ENCODE measurements at regions not wholly inside any gene's neighbourhood (a gene's known extent, or its start where the extent isn't known, plus 50 kb on each side); places are given as distances from the start of the nearest gene placed in this dataset.

DNA sequence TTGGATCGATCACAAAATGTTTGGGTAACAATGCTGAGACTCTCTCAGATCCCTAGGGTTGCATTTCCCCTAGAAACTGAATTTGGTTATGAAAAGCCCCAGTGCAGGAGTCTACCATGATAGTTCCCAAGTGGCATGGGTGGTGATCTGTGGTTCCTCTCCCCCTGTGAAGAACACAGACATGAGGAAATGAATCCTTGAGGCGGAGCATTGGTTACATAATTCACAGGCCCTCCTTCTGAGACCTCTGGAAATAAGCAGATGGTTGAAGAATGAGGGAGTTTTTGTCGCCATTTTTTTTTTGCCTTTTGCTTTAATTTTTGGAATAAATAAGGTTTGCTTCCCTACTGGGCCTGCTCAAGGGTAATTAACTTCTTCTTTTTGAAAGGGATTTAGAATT, 597.0 kb upstream of the RBFOX1 start:
- TF ChIP-seq, protein P1, sequence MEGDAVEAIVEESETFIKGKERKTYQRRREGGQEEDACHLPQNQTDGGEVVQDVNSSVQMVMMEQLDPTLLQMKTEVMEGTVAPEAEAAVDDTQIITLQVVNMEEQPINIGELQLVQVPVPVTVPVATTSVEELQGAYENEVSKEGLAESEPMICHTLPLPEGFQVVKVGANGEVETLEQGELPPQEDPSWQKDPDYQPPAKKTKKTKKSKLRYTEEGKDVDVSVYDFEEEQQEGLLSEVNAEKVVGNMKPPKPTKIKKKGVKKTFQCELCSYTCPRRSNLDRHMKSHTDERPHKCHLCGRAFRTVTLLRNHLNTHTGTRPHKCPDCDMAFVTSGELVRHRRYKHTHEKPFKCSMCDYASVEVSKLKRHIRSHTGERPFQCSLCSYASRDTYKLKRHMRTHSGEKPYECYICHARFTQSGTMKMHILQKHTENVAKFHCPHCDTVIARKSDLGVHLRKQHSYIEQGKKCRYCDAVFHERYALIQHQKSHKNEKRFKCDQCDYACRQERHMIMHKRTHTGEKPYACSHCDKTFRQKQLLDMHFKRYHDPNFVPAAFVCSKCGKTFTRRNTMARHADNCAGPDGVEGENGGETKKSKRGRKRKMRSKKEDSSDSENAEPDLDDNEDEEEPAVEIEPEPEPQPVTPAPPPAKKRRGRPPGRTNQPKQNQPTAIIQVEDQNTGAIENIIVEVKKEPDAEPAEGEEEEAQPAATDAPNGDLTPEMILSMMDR (conservative IDR thresholded peaks at IDR 0.05; ENCODE audit: low read depth in 2 of 2), result no peak
- TF ChIP-seq, protein P2, sequence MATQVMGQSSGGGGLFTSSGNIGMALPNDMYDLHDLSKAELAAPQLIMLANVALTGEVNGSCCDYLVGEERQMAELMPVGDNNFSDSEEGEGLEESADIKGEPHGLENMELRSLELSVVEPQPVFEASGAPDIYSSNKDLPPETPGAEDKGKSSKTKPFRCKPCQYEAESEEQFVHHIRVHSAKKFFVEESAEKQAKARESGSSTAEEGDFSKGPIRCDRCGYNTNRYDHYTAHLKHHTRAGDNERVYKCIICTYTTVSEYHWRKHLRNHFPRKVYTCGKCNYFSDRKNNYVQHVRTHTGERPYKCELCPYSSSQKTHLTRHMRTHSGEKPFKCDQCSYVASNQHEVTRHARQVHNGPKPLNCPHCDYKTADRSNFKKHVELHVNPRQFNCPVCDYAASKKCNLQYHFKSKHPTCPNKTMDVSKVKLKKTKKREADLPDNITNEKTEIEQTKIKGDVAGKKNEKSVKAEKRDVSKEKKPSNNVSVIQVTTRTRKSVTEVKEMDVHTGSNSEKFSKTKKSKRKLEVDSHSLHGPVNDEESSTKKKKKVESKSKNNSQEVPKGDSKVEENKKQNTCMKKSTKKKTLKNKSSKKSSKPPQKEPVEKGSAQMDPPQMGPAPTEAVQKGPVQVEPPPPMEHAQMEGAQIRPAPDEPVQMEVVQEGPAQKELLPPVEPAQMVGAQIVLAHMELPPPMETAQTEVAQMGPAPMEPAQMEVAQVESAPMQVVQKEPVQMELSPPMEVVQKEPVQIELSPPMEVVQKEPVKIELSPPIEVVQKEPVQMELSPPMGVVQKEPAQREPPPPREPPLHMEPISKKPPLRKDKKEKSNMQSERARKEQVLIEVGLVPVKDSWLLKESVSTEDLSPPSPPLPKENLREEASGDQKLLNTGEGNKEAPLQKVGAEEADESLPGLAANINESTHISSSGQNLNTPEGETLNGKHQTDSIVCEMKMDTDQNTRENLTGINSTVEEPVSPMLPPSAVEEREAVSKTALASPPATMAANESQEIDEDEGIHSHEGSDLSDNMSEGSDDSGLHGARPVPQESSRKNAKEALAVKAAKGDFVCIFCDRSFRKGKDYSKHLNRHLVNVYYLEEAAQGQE (IDR thresholded peaks at IDR 0.05; ENCODE audit: unreplicated experiment), result no peak
- no peak for TF ChIP-seq JUNB (IDR thresholded peaks at IDR 0.05; ENCODE audit: unreplicated experiment)
- TF ChIP-seq EZH2phosphoT487 (IDR thresholded peaks at IDR 0.05; ENCODE audit: unreplicated experiment), result no peak
- no peak for TF ChIP-seq EZH2 (IDR thresholded peaks at IDR 0.05; ENCODE audit: low read depth, unreplicated experiment)
- TF ChIP-seq, protein P3, sequence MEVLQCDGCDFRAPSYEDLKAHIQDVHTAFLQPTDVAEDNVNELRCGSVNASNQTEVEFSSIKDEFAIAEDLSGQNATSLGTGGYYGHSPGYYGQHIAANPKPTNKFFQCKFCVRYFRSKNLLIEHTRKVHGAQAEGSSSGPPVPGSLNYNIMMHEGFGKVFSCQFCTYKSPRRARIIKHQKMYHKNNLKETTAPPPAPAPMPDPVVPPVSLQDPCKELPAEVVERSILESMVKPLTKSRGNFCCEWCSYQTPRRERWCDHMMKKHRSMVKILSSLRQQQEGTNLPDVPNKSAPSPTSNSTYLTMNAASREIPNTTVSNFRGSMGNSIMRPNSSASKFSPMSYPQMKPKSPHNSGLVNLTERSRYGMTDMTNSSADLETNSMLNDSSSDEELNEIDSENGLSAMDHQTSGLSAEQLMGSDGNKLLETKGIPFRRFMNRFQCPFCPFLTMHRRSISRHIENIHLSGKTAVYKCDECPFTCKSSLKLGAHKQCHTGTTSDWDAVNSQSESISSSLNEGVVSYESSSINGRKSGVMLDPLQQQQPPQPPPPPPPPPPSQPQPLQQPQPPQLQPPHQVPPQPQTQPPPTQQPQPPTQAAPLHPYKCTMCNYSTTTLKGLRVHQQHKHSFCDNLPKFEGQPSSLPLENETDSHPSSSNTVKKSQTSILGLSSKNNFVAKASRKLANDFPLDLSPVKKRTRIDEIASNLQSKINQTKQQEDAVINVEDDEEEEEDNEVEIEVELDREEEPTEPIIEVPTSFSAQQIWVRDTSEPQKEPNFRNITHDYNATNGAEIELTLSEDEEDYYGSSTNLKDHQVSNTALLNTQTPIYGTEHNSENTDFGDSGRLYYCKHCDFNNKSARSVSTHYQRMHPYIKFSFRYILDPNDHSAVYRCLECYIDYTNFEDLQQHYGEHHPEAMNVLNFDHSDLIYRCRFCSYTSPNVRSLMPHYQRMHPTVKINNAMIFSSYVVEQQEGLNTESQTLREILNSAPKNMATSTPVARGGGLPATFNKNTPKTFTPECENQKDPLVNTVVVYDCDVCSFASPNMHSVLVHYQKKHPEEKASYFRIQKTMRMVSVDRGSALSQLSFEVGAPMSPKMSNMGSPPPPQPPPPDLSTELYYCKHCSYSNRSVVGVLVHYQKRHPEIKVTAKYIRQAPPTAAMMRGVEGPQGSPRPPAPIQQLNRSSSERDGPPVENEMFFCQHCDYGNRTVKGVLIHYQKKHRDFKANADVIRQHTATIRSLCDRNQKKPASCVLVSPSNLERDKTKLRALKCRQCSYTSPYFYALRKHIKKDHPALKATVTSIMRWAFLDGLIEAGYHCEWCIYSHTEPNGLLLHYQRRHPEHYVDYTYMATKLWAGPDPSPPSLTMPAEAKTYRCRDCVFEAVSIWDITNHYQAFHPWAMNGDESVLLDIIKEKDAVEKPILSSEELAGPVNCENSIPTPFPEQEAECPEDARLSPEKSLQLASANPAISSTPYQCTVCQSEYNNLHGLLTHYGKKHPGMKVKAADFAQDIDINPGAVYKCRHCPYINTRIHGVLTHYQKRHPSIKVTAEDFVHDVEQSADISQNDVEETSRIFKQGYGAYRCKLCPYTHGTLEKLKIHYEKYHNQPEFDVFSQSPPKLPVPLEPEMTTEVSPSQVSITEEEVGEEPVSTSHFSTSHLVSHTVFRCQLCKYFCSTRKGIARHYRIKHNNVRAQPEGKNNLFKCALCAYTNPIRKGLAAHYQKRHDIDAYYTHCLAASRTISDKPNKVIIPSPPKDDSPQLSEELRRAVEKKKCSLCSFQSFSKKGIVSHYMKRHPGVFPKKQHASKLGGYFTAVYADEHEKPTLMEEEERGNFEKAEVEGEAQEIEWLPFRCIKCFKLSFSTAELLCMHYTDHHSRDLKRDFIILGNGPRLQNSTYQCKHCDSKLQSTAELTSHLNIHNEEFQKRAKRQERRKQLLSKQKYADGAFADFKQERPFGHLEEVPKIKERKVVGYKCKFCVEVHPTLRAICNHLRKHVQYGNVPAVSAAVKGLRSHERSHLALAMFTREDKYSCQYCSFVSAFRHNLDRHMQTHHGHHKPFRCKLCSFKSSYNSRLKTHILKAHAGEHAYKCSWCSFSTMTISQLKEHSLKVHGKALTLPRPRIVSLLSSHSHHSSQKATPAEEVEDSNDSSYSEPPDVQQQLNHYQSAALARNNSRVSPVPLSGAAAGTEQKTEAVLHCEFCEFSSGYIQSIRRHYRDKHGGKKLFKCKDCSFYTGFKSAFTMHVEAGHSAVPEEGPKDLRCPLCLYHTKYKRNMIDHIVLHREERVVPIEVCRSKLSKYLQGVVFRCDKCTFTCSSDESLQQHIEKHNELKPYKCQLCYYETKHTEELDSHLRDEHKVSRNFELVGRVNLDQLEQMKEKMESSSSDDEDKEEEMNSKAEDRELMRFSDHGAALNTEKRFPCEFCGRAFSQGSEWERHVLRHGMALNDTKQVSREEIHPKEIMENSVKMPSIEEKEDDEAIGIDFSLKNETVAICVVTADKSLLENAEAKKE (CRISPR knock-in tag; IDR thresholded peaks at IDR 0.05), result no peak
- no peak for TF ChIP-seq POLR2AphosphoS5 (IDR thresholded peaks at IDR 0.05; ENCODE audit: low read depth)
- no peak for TF ChIP-seq CREB1 (CRISPR knock-in tag; IDR thresholded peaks at IDR 0.05; ENCODE audit: low read depth)
- no peak for TF ChIP-seq STAT1 (IDR thresholded peaks at IDR 0.05; ENCODE audit: unreplicated experiment)
- no peak for TF ChIP-seq NANOG (IDR thresholded peaks at IDR 0.05; ENCODE audit: borderline replicate concordance)
- TF ChIP-seq ZNF114 (CRISPR knock-in tag; IDR thresholded peaks at IDR 0.05), result no peak
